H1 (cell line): ENCODE measurements at regions not wholly inside any gene's neighbourhood (a gene's known extent, or its start where the extent isn't known, plus 50 kb on each side); places are given as distances from the start of the nearest gene placed in this dataset.

Experiments used
- CTCF ChIA-PET: fragments of 300-600 bp; sonication (Branson Sonifier 250); formaldehyde crosslinking; loops from one replicate; lab custom pipeline; 2021; ENCODE audit not compliant: partially characterized antibody; lab: Charles Lee
- POLR2A ChIA-PET: fragments of 300-600 bp; sonication (Branson Sonifier 250); formaldehyde crosslinking; loops from one replicate; lab custom pipeline; 2021; ENCODE audit warnings: inconsistent platforms; ENCODE audit not compliant: partially characterized antibody; lab: Charles Lee
- DNase-seq, 2 experiments: peaks; one replicate each; pipeline versions ENCODE4 v3.0.0 to v3.0.0-alpha.2; 2010 to 2022; ENCODE audit warnings: low spot score in 2 of 2, low read depth in 1 of 2, mixed read lengths in 1 of 2
- FAIRE-seq: peaks from 2 replicates; lab custom pipeline; 2011; peaks lifted over from hg19 to GRCh38; lab: Jason Lieb, UNC
- H2AFZ ChIP-seq: 2 replicates; pipeline ENCODE4 v1.8.1; 2012; ENCODE audit warnings: low read length, inconsistent platforms
- H2AK5ac ChIP-seq: 2 replicates; pipeline ENCODE4 v1.6.1; 2013; ENCODE audit warnings: low read depth, low read length
- H2BK120ac ChIP-seq: replicated peaks from 2 replicates; pipeline ENCODE3; 2013; ENCODE audit warnings: low read depth, low read length, inconsistent platforms
- H2BK12ac ChIP-seq: 2 replicates; pipeline ENCODE4 v1.6.1; 2013; ENCODE audit warnings: low read depth, low read length
- H2BK15ac ChIP-seq: 2 replicates; pipeline ENCODE4 v1.6.1; 2013; ENCODE audit warnings: low read length
- H2BK20ac ChIP-seq: 2 replicates; pipeline ENCODE4 v1.6.1; 2013; ENCODE audit warnings: low read length
- H2BK5ac ChIP-seq: 2 replicates; pipeline ENCODE4 v1.6.1; 2013; ENCODE audit warnings: low read depth, low read length
- H3K14ac ChIP-seq: 2 replicates; pipeline ENCODE4 v1.6.1; 2013; ENCODE audit warnings: inconsistent platforms; ENCODE audit not compliant: insufficient read length
- H3K18ac ChIP-seq: 2 replicates; pipeline ENCODE4 v1.6.1; 2013; ENCODE audit warnings: low read length; ENCODE audit errors: extremely low read depth
- H3K23ac ChIP-seq: 2 replicates; pipeline ENCODE4 v1.6.1; 2013; ENCODE audit warnings: inconsistent platforms; ENCODE audit not compliant: insufficient read length
- H3K23me2 ChIP-seq: 2 replicates; pipeline ENCODE4 v1.6.1; 2013; ENCODE audit warnings: low read depth, low read length
- H3K27ac ChIP-seq: 2 replicates; pipeline ENCODE4 v1.6.1; 2011; ENCODE audit warnings: low read depth, low read length, inconsistent platforms
- H3K27me3 ChIP-seq, 4 experiments: replicated peaks in 1 of 4; 1 replicate in 1 of 4; 2 replicates in 3 of 4; pipeline versions ENCODE4 v1.6.1 to v1.8.1; 2011 to 2013; ENCODE audit warnings: low read length in 3 of 4, mild to moderate bottlenecking in 3 of 4, inconsistent platforms in 2 of 4, mixed read lengths in 2 of 4, moderate library complexity in 1 of 4; ENCODE audit not compliant: control insufficient read depth in 3 of 4, insufficient read depth in 3 of 4; ENCODE audit errors: extremely low read depth in 1 of 4
- H3K36me3 ChIP-seq, 4 experiments: 2 replicates each; pipeline versions ENCODE4 v1.6.1 to v1.8.1; 2011 to 2013; ENCODE audit warnings: mild to moderate bottlenecking in 4 of 4, low read length in 3 of 4, moderate library complexity in 2 of 4, control low read depth in 1 of 4, inconsistent platforms in 1 of 4; ENCODE audit not compliant: insufficient read depth in 4 of 4, control insufficient read depth in 2 of 4
- H3K4ac ChIP-seq: replicated peaks from 2 replicates; pipeline ENCODE3; 2013; ENCODE audit warnings: low read length, low read depth, mixed read lengths, inconsistent platforms; ENCODE audit not compliant: insufficient read length
- H3K4me1 ChIP-seq, 4 experiments: replicated peaks in 1 of 4; 1 replicate in 1 of 4; 2 replicates in 3 of 4; pipeline versions ENCODE4 v1.6.1 to v1.8.1; 2011 to 2013; ENCODE audit warnings: low read length in 3 of 4, inconsistent platforms in 2 of 4, mixed read lengths in 1 of 4; ENCODE audit not compliant: insufficient read depth in 4 of 4, control insufficient read depth in 3 of 4
- H3K4me2 ChIP-seq, 2 experiments: 2 replicates each; pipeline versions ENCODE4 v1.6.1 to v1.8.1; 2011 to 2013; ENCODE audit warnings: low read depth in 2 of 2, low read length in 2 of 2, control low read depth in 1 of 2, inconsistent platforms in 1 of 2, mild to moderate bottlenecking in 1 of 2; ENCODE audit not compliant: insufficient read depth in 1 of 2
- H3K4me3 ChIP-seq, 4 experiments: fragments of 200-600, 300-600 bp in 1 of 4; sonication (generic), shearing (Covaris generic), sonication (Bioruptor Twin) in 1 of 4; 2 replicates each; pipeline versions ENCODE4 v1.5.1 to v1.8.1; 2011 to 2016; ENCODE audit warnings: low read length in 4 of 4, low read depth in 3 of 4, control low read depth in 2 of 4, inconsistent platforms in 2 of 4, mild to moderate bottlenecking in 2 of 4, mixed read lengths in 1 of 4, moderate library complexity in 1 of 4; ENCODE audit not compliant: insufficient read depth in 2 of 4; ENCODE audit errors: extremely low read depth in 1 of 4
- H3K56ac ChIP-seq: replicated peaks from 2 replicates; pipeline ENCODE3; 2013; ENCODE audit warnings: low read depth, mild to moderate bottlenecking, mixed read lengths, low read length, inconsistent platforms; ENCODE audit not compliant: insufficient read length
- H3K79me1 ChIP-seq: 2 replicates; pipeline ENCODE4 v1.6.1; 2013; ENCODE audit warnings: low read depth, low read length, control low read depth
- H3K79me2 ChIP-seq, 2 experiments: 2 replicates each; pipeline versions ENCODE4 v1.6.1 to v1.8.1; 2012 to 2013; ENCODE audit warnings: low read length in 2 of 2, mild to moderate bottlenecking in 2 of 2, inconsistent platforms in 1 of 2; ENCODE audit not compliant: insufficient read depth in 2 of 2, control insufficient read depth in 1 of 2
- H3K9ac ChIP-seq, 4 experiments: replicated peaks in 1 of 4; 1 replicate in 1 of 4; 2 replicates in 3 of 4; pipeline versions ENCODE4 v1.6.1 to v1.8.1; 2011 to 2013; ENCODE audit warnings: low read depth in 3 of 4, low read length in 3 of 4, control low read depth in 2 of 4, mild to moderate bottlenecking in 2 of 4, moderate library complexity in 2 of 4, inconsistent platforms in 1 of 4; ENCODE audit errors: extremely low read depth in 1 of 4
- H3K9me3 ChIP-seq, 2 experiments: 2 replicates each; pipeline versions ENCODE4 v1.6.1 to v1.8.1; 2012 to 2013; ENCODE audit warnings: mild to moderate bottlenecking in 2 of 2, moderate library complexity in 2 of 2, control low read depth in 1 of 2, inconsistent platforms in 1 of 2, low read depth in 1 of 2, low read length in 1 of 2, mixed read lengths in 1 of 2; ENCODE audit not compliant: insufficient read depth in 2 of 2
- H4K20me1 ChIP-seq, 2 experiments: replicated peaks in 1 of 2; 2 replicates each; pipeline versions ENCODE3 to v1.8.1; 2011 to 2013; ENCODE audit warnings: inconsistent platforms in 2 of 2, low read length in 2 of 2, mild to moderate bottlenecking in 1 of 2; ENCODE audit not compliant: insufficient read depth in 2 of 2, control insufficient read depth in 1 of 2
- H4K5ac ChIP-seq: 2 replicates; pipeline ENCODE4 v1.6.1; 2013; ENCODE audit warnings: low read length, low read depth, mixed read lengths, inconsistent platforms; ENCODE audit not compliant: insufficient read length
- H4K8ac ChIP-seq: 2 replicates; pipeline ENCODE4 v1.8.0; 2013; ENCODE audit warnings: mild to moderate bottlenecking, moderate library complexity, low read length, inconsistent platforms; ENCODE audit not compliant: insufficient read depth; ENCODE audit errors: extremely low read depth
- H4K91ac ChIP-seq: replicated peaks from 2 replicates; pipeline ENCODE3; 2013; ENCODE audit warnings: low read length, mixed read lengths, inconsistent platforms; ENCODE audit not compliant: insufficient read length
- CHD7 ChIP-seq: fragments of 300-600 bp; sonication (generic); IDR thresholded peaks from 2 replicates; pipeline ENCODE4 v1.7.1; 2012; ENCODE audit warnings: low read length, moderate library complexity, mild to moderate bottlenecking, inconsistent platforms; ENCODE audit not compliant: insufficient replicate concordance
- WGBS, 2 experiments: shearing (Covaris generic) in 1 of 2; methylation state at CpG; one replicate each; pipeline versions ENCODE4 v1.1.6 to v1.1.7; 2013 to 2015; ENCODE audit warnings: low lambda C conversion rate in 2 of 2, mixed read lengths in 2 of 2, inconsistent platforms in 1 of 2, low coverage in 1 of 2, missing lambda C conversion rate in 1 of 2; ENCODE audit not compliant: insufficient replicate concordance in 2 of 2, insufficient coverage in 1 of 2, insufficient read length in 1 of 2; ENCODE audit errors: extremely low coverage in 1 of 2, missing lambda C conversion rate in 1 of 2; 5-methylcytosine and 5-hydroxymethylcytosine counted together

- Histone ChIP-seq H3K9me3 (no peaks in the 10 kb centered on the region), H3K79me1 (no peaks in the 10 kb centered on the region), H4K91ac (no peak overlapping the region), H2AFZ (no peak overlapping the region), H3K4me3 (no peak overlapping the region), H3K4me1 (no peaks in the 10 kb centered on the region), H3K27ac (no peak overlapping the region), H3K27me3 (no peaks in the 10 kb centered on the region), H2BK20ac (no peak overlapping the region), H3K9ac (no peak overlapping the region), H2BK120ac (no peak overlapping the region), H4K8ac (no peak overlapping the region), H3K18ac (no peak overlapping the region), H2BK15ac (no peak overlapping the region), H3K4ac (no peak overlapping the region), H2BK5ac (no peak overlapping the region), H2BK12ac (no peak overlapping the region), H3K36me3 (no peaks in the 10 kb centered on the region), H3K23ac (no peak overlapping the region), H2AK5ac (no peak overlapping the region), H4K20me1 (no peaks in the 10 kb centered on the region), H3K14ac (no peak overlapping the region), H3K56ac (no peak overlapping the region), H4K5ac (no peak overlapping the region), H3K23me2 (no peaks in the 10 kb centered on the region), H3K4me2 (no peak overlapping the region), H3K79me2 (no peaks in the 10 kb centered on the region)
- FAIRE-seq (no peak), DNase-seq (no peak)
- ChIA-PET CTCF (no interaction called here), POLR2A (no interaction called here)
- WGBS, 2 experiments, result 83% methylated on average over 3 of the region's 3 CpGs; no CpG with 5 or more reads in 1 of the 2 experiments
- TF ChIP-seq CHD7, result no peak
Observed at GRCh38 chr16:80403894-80404293, 136.9 kb upstream of the DYNLRB2 start.
